ENCODE measurements at regions not wholly inside any gene's neighbourhood (a gene's known extent, or its start where the extent isn't known, plus 50 kb on each side); places are given as distances from the start of the nearest gene placed in this dataset.

DNA sequence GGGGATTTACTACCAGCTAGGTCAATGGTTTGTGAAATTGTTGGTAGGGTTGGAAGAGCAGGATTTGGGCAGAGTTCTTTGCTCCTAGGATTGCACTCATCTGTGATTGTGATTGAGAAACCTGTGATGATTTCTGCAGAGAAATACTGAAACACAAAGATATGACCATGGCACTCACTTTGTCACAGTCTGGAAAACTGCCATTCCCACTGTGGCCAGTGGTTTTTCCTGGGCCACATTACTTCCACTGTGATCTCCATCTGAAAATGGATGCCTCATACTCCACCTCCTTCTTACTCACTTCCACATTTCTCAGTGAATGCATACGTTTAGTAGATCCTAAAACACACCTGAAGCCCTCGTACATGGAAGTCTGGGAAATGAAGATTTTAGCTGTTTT is 593.2 kb downstream of the LMO7 start:
- no peak overlapping the region for H3K4me3 ChIP-seq
- H3K27ac ChIP-seq = no peak overlapping the region
- WGBS, 2 donors = 86 to 95% methylated on average over 2 of the region's 2 CpGs
- no peaks in the 10 kb centered on the region for H3K9me3 ChIP-seq
- H3K27me3 ChIP-seq = no peaks in the 10 kb centered on the region
- TF ChIP-seq POLR2A (IDR thresholded peaks at IDR 0.05) = no peak
- TF ChIP-seq, protein P1, sequence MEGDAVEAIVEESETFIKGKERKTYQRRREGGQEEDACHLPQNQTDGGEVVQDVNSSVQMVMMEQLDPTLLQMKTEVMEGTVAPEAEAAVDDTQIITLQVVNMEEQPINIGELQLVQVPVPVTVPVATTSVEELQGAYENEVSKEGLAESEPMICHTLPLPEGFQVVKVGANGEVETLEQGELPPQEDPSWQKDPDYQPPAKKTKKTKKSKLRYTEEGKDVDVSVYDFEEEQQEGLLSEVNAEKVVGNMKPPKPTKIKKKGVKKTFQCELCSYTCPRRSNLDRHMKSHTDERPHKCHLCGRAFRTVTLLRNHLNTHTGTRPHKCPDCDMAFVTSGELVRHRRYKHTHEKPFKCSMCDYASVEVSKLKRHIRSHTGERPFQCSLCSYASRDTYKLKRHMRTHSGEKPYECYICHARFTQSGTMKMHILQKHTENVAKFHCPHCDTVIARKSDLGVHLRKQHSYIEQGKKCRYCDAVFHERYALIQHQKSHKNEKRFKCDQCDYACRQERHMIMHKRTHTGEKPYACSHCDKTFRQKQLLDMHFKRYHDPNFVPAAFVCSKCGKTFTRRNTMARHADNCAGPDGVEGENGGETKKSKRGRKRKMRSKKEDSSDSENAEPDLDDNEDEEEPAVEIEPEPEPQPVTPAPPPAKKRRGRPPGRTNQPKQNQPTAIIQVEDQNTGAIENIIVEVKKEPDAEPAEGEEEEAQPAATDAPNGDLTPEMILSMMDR (IDR thresholded peaks at IDR 0.05) = no peak
- H3K4me1 ChIP-seq = no peaks in the 10 kb centered on the region
- DNase-seq = no peak
- intact Hi-C loops (cut with DNase I; ENCODE audit: low total_unique reads) = no loop called here
- H3K36me3 ChIP-seq (ENCODE audit: low read depth, missing control alignments) = no peaks in the 10 kb centered on the region

GRCh38 chr13:76226941-76227340 is 590.8 kb downstream of the LMO7 start:
- Histone ChIP-seq H3K36me3 (ENCODE audit: low read depth, missing control alignments) (no peaks in the 10 kb centered on the region), H3K27ac (no peak overlapping the region), H3K27me3 (no peaks in the 10 kb centered on the region), H3K9me3 (no peaks in the 10 kb centered on the region), H3K4me1 (no peaks in the 10 kb centered on the region), H3K4me3 (no peak overlapping the region)
- no peak for TF ChIP-seq POLR2A (IDR thresholded peaks at IDR 0.05)
- TF ChIP-seq, protein P1 (IDR thresholded peaks at IDR 0.05) = no peak
- intact Hi-C loops (cut with DNase I; ENCODE audit: low total_unique reads) = no loop called here
- 90 to 95% methylated on average over 1 of the region's 1 CpG for WGBS, 2 donors
- no peak for DNase-seq

DNA sequence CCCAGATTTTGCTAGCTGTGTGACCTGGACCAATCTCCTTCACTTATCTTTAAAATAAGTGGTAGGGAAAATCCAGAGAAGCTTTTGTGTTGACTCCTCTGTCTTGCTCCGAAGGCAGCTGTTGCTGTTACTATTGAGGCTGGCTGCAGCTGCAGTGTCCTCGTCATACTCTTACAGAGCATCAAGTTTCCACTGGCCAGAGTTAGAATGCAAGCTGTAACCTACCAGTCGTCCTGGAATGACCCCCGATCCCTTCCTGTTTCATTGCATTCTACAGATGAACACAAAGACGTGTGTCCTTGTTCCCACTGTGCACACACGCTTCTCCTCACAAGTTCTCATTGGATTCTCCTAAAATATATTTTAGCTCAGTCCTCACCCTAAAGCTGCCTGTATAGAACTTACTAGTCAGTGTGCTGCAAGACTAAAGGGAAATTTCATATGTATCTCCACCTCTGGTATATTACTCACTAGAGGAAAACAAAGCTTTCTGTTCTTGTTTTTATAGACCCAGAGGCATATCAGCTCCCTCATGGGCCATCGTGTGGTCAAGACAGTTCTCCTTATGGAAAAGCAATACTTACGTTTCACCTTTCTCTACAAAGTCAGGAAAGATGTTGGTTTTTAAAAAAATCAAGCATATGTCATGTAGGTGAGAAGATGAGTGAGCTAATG is 589.8 kb downstream of the LMO7 start:
- no peaks in the 10 kb centered on the region for H3K27me3 ChIP-seq
- H3K27ac ChIP-seq = no peak overlapping the region
- H3K9me3 ChIP-seq = no peaks in the 10 kb centered on the region
- DNase-seq = peak; percentile 58
- no peak for TF ChIP-seq POLR2A (IDR thresholded peaks at IDR 0.05)
- TF ChIP-seq, protein P1 (IDR thresholded peaks at IDR 0.05) = no peak
- no peaks in the 10 kb centered on the region for H3K4me1 ChIP-seq
- intact Hi-C loops (cut with DNase I; ENCODE audit: low total_unique reads) = no loop called here
- H3K4me3 ChIP-seq = no peak overlapping the region
- no peaks in the 10 kb centered on the region for H3K36me3 ChIP-seq (ENCODE audit: low read depth, missing control alignments)
- 53 to 62% methylated on average over 8 of the region's 8 CpGs for WGBS, 2 donors

DNA sequence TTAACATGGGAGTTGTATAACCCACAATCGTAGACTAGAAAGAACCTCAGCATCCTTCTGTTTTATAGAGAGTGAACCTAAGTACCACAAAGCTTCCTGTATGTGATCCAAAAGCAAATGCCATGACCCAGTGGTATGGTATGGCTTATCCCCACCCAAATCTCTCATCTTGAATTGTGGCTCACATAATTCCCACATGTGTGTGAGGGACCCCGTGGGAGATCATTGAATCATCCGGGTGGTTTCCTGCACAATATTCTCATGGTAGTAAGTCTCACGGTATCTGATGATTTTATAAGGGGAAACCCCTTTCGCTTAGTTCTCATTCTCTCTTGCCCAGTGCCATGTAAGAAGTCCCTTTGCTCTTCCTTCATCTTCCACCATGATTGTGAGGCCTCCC is 587.9 kb downstream of the LMO7 start:
- Histone ChIP-seq H3K4me3 (no peak overlapping the region), H3K27ac (no peak overlapping the region), H3K27me3 (no peaks in the 10 kb centered on the region), H3K9me3 (no peaks in the 10 kb centered on the region), H3K4me1 (no peaks in the 10 kb centered on the region), H3K36me3 (ENCODE audit: low read depth, missing control alignments) (no peaks in the 10 kb centered on the region)
- TF ChIP-seq, protein P1 (IDR thresholded peaks at IDR 0.05) = no peak
- no peak for TF ChIP-seq POLR2A (IDR thresholded peaks at IDR 0.05)
- intact Hi-C loops (cut with DNase I; ENCODE audit: low total_unique reads) = no loop called here
- 92 to 94% methylated on average over 5 of the region's 5 CpGs for WGBS, 2 donors
- no peak for DNase-seq

DNA sequence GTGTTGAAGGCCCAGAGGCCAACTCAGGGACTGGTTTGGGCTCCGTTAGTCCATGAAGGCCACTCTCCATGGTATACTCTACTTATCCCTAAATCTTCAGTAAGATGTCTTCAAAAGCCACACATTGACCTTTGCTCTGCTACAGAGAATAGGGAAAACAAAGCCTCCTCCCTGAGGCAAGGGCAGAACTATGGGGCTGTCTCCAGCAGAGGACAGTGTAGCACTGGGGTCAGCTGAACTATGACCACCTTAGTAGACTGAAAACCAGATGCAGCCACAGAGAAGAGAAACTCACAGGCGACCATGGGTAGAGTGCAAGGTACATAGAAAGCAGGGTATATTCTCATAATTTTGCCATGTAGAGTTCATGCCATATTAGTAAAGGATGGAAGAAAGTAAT is 587.4 kb downstream of the LMO7 start:
- DNase-seq = peak; percentile 27
- TF ChIP-seq, protein P1 (IDR thresholded peaks at IDR 0.05) = no peak
- TF ChIP-seq POLR2A (IDR thresholded peaks at IDR 0.05) = no peak
- intact Hi-C loops (cut with DNase I; ENCODE audit: low total_unique reads) = no loop called here
- H3K4me1 ChIP-seq = no peaks in the 10 kb centered on the region
- no peaks in the 10 kb centered on the region for H3K27me3 ChIP-seq
- H3K27ac ChIP-seq = no peak overlapping the region
- H3K36me3 ChIP-seq (ENCODE audit: low read depth, missing control alignments) = no peaks in the 10 kb centered on the region
- 94% methylated on average over 2 of the region's 2 CpGs for WGBS, 2 donors
- no peaks in the 10 kb centered on the region for H3K9me3 ChIP-seq
- H3K4me3 ChIP-seq = no peak overlapping the region

All from testis (tissue), 2 donors.